ENCODE measurements at regions not wholly inside any gene's neighbourhood (a gene's known extent, or its start where the extent isn't known, plus 50 kb on each side); places are given as distances from the start of the nearest gene placed in this dataset.

DNA sequence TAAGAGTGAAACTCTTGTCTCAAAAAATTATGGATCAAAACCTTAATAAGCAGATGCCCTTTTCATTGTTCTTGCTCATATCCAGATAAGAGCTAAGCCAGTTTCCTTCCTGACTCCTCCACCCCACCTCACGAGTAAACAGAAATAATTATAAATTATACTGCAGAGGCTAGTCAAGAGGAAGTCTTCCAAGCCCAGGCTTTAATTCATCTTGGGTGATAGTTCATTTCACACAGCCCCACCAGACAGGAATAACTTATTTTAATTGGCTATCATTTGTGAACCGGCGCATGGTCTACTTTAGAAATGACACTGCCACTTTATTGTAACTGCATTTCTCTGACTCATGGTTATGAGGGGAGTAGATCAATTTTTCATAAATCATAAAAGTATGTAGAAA is 102.0 kb downstream of the BTBD3 start:
- no peaks in the 10 kb centered on the region for H3K27me3 Mint-ChIP-seq (ENCODE audit: low read depth)
- Histone ChIP-seq H2BK5ac (ENCODE audit: insufficient read length, low read length) (no peak overlapping the region), H3K79me2 (ENCODE audit: insufficient read depth, low read length) (no peaks in the 10 kb centered on the region), H4K91ac (ENCODE audit: insufficient read length, low read depth, low read length) (no peak overlapping the region), H2BK20ac (ENCODE audit: low read depth, low read length, poor library complexity, severe bottlenecking) (no peak overlapping the region), H3K18ac (ENCODE audit: insufficient read length, low read depth, low read length) (no peak overlapping the region), H2BK120ac (ENCODE audit: low read depth, low read length, poor library complexity, severe bottlenecking) (no peak overlapping the region), H3T11ph (ENCODE audit: low read length) (no peak overlapping the region), H3K27ac (ENCODE audit: insufficient read length, low read depth, low read length) (no peak overlapping the region), H4K8ac (replicated peaks; ENCODE audit: insufficient read length, low read depth, low read length) (no peak overlapping the region), H2AK5ac (ENCODE audit: insufficient read length, low read length) (no peak overlapping the region), H3K56ac (ENCODE audit: insufficient read length, low read depth, low read length) (no peak overlapping the region), H4K20me1 (ENCODE audit: control insufficient read depth, insufficient read depth, insufficient read length) (no peaks in the 10 kb centered on the region), H3K9me3 (ENCODE audit: control insufficient read depth, low read depth, low read length) (no peaks in the 10 kb centered on the region), H3K79me1 (ENCODE audit: insufficient read depth, low read depth, low read length, poor library complexity, severe bottlenecking) (no peaks in the 10 kb centered on the region), H3K4ac (ENCODE audit: low read depth, low read length) (no peak overlapping the region), H3K9ac (ENCODE audit: extremely low read depth, insufficient read length, low read length) (no peak overlapping the region), H2BK15ac (ENCODE audit: low read depth, low read length) (no peak overlapping the region), H2AFZ (ENCODE audit: low read length) (no peak overlapping the region), H3K23ac (ENCODE audit: insufficient read length, low read depth, low read length) (no peak overlapping the region), H4K5ac (ENCODE audit: insufficient read length, low read depth, low read length) (no peak overlapping the region), H3K4me2 (ENCODE audit: insufficient read depth, insufficient read length, low read length) (no peak overlapping the region), H3K14ac (ENCODE audit: insufficient read depth, low read length) (no peak overlapping the region), H3K4me1 (ENCODE audit: insufficient read depth, low read length) (no peaks in the 10 kb centered on the region), H2BK12ac (ENCODE audit: insufficient read length, low read depth, low read length) (no peak overlapping the region), H3K27me3 (ENCODE audit: insufficient read depth, low read length) (no peaks in the 10 kb centered on the region), H3K23me2 (ENCODE audit: insufficient read length, low read depth, low read length, poor library complexity, severe bottlenecking) (no peaks in the 10 kb centered on the region)
- WGBS (ENCODE audit: extremely low coverage, insufficient read length, low lambda C conversion rate), result no CpG with 5 or more reads among the region's 3 CpGs
- H3K9me3 Mint-ChIP-seq, result no peaks in the 10 kb centered on the region
- no peaks in the 10 kb centered on the region for H3K4me1 Mint-ChIP-seq
- no peaks in the 10 kb centered on the region for H3K36me3 Mint-ChIP-seq (ENCODE audit: insufficient read depth in 1 of 3, low read depth in 3 of 3)
- no peak overlapping the region for H3K4me3 Mint-ChIP-seq
- DNase-seq, result no peak
- TF ChIP-seq, protein P1, sequence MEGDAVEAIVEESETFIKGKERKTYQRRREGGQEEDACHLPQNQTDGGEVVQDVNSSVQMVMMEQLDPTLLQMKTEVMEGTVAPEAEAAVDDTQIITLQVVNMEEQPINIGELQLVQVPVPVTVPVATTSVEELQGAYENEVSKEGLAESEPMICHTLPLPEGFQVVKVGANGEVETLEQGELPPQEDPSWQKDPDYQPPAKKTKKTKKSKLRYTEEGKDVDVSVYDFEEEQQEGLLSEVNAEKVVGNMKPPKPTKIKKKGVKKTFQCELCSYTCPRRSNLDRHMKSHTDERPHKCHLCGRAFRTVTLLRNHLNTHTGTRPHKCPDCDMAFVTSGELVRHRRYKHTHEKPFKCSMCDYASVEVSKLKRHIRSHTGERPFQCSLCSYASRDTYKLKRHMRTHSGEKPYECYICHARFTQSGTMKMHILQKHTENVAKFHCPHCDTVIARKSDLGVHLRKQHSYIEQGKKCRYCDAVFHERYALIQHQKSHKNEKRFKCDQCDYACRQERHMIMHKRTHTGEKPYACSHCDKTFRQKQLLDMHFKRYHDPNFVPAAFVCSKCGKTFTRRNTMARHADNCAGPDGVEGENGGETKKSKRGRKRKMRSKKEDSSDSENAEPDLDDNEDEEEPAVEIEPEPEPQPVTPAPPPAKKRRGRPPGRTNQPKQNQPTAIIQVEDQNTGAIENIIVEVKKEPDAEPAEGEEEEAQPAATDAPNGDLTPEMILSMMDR (conservative IDR thresholded peaks at IDR 0.05), result no peak
- no peak overlapping the region for H3K27ac Mint-ChIP-seq
